Sigmoid colon (tissue), 4 donors: ENCODE measurements at regions not wholly inside any gene's neighbourhood (a gene's known extent, or its start where the extent isn't known, plus 50 kb on each side); places are given as distances from the start of the nearest gene placed in this dataset.

Experiments used
- POLR2A ChIP-seq, 2 donors: fragments of 450-650 bp; IDR thresholded peaks; one replicate each; pipeline ENCODE4 v1.6.1; 2016; ENCODE audit warnings: antibody characterized with exemption in 2 of 2, mild to moderate bottlenecking in 2 of 2, moderate library complexity in 2 of 2
- POLR2AphosphoS5 ChIP-seq, 4 donors: sonication (generic); formaldehyde crosslinking; IDR thresholded peaks; one replicate each; pipeline ENCODE4 v1.6.1; 2017; ENCODE audit warnings: antibody characterized with exemption in 4 of 4
- TF ChIP-seq, protein P1 (sequence below), 4 experiments: fragments of 450-650 bp in 3 of 4; fragments of 200-600 bp in 1 of 4; IDR thresholded peaks; one replicate each; pipeline ENCODE4 v1.5.1; 2016 to 2019; ENCODE audit warnings: antibody characterized with exemption in 4 of 4, mild to moderate bottlenecking in 3 of 4, moderate library complexity in 2 of 4

DNA sequence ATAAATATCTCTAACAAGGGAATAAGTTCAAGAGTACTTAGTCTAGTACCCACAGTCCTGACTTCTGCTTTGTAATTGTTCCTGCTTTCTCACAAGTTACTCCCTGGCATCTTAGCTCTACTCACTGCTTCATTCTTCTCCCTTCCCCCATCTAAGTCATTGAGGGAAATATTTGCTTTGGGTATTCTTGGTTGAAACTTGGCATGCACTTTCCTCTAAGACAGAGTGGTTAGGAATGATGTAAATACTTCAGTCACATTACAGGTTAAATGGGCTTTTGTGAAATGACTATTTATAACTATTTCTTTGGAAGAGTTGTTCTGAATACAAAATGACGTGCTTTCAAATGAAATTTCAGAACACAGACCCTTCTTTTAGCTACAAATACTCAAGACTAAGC, 67.7 kb upstream of the PLEKHG1 start:
- TF ChIP-seq, protein P1, sequence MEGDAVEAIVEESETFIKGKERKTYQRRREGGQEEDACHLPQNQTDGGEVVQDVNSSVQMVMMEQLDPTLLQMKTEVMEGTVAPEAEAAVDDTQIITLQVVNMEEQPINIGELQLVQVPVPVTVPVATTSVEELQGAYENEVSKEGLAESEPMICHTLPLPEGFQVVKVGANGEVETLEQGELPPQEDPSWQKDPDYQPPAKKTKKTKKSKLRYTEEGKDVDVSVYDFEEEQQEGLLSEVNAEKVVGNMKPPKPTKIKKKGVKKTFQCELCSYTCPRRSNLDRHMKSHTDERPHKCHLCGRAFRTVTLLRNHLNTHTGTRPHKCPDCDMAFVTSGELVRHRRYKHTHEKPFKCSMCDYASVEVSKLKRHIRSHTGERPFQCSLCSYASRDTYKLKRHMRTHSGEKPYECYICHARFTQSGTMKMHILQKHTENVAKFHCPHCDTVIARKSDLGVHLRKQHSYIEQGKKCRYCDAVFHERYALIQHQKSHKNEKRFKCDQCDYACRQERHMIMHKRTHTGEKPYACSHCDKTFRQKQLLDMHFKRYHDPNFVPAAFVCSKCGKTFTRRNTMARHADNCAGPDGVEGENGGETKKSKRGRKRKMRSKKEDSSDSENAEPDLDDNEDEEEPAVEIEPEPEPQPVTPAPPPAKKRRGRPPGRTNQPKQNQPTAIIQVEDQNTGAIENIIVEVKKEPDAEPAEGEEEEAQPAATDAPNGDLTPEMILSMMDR (IDR thresholded peaks at IDR 0.05): no peak
- TF ChIP-seq POLR2A (IDR thresholded peaks at IDR 0.05): no peak
- TF ChIP-seq POLR2AphosphoS5 (IDR thresholded peaks at IDR 0.05): no peak
